Testis (tissue), 2 donors: ENCODE measurements at regions not wholly inside any gene's neighbourhood (a gene's known extent, or its start where the extent isn't known, plus 50 kb on each side); places are given as distances from the start of the nearest gene placed in this dataset.

Experiments used
- POLR2A ChIP-seq: fragments of 450-650 bp; IDR thresholded peaks from one replicate; pipeline ENCODE4 v1.6.1; 2017; ENCODE audit warnings: antibody characterized with exemption, mild to moderate bottlenecking, moderate library complexity
- TF ChIP-seq, protein P1 (sequence below), 3 experiments: fragments of 450-650 bp in 2 of 3; fragments of 200-600 bp in 1 of 3; sonication (generic) in 1 of 3; IDR thresholded peaks; one replicate each; pipeline ENCODE4 v1.5.1; 2016 to 2019; ENCODE audit warnings: antibody characterized with exemption in 3 of 3, mild to moderate bottlenecking in 2 of 3, moderate library complexity in 1 of 3

GRCh38 chr14:40317690-40318089, 885.5 kb upstream of the FBXO33 start:
- TF ChIP-seq, protein P1, sequence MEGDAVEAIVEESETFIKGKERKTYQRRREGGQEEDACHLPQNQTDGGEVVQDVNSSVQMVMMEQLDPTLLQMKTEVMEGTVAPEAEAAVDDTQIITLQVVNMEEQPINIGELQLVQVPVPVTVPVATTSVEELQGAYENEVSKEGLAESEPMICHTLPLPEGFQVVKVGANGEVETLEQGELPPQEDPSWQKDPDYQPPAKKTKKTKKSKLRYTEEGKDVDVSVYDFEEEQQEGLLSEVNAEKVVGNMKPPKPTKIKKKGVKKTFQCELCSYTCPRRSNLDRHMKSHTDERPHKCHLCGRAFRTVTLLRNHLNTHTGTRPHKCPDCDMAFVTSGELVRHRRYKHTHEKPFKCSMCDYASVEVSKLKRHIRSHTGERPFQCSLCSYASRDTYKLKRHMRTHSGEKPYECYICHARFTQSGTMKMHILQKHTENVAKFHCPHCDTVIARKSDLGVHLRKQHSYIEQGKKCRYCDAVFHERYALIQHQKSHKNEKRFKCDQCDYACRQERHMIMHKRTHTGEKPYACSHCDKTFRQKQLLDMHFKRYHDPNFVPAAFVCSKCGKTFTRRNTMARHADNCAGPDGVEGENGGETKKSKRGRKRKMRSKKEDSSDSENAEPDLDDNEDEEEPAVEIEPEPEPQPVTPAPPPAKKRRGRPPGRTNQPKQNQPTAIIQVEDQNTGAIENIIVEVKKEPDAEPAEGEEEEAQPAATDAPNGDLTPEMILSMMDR (IDR thresholded peaks at IDR 0.05), result no peak
- TF ChIP-seq POLR2A, result no peak
